GM18511 (cell line): ENCODE measurements at regions not wholly inside any gene's neighbourhood (a gene's known extent, or its start where the extent isn't known, plus 50 kb on each side); places are given as distances from the start of the nearest gene placed in this dataset.
"Not testable (repeated sequence)": the region's sequence is repeated elsewhere in the genome, so short reads cannot be mapped to it uniquely, and the experiment has no call there.

Experiments used
- ATAC-seq: cut with Tn5 transposase; IDR thresholded peaks from one replicate; pipeline ENCODE4 v1.9.1; 2021; ENCODE audit warnings: mild to moderate bottlenecking, moderate library complexity; ENCODE audit not compliant: unreplicated experiment

DNA sequence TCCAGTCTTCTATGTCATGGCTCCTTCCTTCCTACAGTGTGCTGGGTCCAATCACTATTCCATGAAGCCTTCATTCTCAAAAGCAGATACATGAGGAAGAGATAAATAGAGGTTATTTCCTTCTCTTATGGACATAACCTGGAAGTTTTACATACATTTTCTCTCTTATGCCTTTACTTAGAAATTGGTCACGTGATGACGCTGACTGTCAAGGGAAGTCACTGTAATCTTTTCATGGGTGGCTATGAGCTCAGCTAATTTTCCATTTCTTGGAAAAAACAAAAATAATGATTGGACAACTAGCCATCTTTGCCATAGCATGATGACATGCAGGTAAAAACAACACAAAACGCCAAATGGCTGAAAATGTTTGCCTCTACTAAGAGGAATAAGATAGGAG lies 151.6 kb upstream of the PRSS16 start:
- ATAC-seq = no peak

DNA sequence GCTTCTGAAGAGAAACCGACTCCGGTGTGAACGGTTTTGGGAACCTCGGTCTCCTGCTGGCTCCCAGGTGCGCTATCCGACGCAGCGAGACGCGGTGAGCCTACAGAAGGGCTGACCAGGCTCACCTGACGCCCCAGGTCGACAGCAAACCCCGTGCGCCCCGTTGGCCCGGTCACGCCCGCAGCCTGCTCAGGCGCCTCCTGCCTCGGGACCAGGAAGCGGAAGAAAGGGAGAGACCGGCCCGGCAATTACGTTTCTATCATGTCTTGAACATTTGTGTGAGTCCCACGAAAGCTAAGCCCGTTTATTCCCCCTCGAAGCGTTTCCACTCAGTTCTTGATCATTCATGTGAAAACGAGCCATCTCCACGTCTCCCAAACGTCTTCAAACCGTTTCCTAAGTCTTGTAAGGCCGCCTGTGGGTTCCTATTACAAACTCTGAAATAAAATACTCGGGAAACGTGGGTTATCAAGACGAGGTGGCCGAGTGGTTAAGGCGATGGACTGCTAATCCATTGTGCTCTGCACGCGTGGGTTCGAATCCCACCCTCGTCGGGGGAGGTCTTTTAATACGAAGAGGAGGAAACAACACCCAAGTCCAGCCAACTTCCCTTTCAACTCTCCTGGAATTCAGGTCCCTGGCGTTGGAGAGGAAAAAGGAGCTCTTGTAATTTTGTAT lies 150.5 kb upstream of the PRSS16 start:
- no peak for ATAC-seq

- no peak for ATAC-seq
Measured at GRCh38 chr6:27098956-27099355, 148.5 kb upstream of the PRSS16 start.

DNA sequence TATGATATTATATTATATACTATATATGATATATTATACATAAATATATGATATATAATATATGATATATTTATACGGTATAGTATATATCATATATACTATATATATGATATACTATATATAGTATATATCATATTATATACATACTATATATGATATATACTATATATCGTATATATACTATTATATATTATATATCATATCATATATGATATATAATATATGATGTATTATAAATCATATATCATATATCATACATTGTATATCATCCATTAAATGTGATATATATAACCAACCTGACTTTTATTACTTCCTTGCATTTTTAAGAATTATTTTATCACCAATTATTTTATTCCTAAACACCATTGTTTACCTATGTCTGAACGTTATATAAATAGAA lies 146.6 kb upstream of the PRSS16 start:
- no peak for ATAC-seq

DNA sequence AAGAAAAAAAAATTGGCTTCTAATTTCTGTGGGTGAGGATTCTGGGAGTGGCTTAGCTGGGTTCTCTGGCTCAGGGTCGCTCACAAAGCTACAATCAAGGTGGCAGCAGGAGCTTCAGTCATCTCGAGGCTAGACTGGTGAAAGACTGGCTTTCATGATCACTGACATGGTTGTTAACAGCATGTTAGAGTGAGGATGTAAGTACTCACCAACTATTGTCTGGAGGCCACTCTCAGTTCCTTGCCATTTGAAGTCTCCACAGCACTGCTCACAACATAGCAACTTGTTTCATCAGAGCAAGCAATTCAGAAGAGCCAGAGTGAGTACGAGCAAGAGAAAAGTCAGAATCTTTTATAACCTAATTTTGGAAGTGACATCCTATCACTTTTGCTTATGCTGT lies 145.7 kb upstream of the PRSS16 start:
- no peak for ATAC-seq

DNA sequence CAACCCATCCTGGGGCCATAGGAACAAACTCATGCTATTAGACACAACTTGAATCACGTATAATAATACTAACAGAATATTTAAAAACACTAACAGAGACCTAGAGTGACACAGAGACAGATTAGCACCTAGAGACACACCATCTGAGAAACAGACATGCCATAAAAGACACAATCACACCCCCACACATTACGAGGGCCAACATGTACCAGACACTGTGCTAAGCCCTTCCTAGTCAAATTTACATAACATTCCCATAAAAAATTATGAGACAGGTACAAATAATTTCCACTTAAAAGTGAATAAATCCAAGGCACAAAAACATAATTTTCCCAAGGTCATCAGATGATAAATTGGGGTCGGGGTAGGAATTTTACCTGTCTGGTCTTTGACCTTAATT lies 141.1 kb upstream of the PRSS16 start:
- ATAC-seq = no peak

DNA sequence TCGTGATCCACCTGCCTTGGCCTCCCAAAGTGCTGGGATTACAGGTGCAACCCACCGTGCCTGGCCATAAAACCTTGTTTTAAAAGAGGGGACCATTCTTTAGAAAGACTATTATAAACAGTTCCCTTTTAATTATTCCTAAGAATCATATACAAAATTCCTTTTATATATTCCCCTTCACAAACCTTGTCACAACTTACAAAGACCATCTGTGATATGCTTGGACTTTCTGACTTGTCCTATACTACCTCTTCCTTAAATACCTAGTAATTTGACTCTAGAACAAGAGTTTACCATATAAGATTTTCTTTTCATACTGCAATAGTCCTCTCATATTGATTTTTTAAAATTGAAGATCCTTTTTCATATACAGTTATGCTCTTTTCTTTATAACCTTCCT lies 135.8 kb upstream of the PRSS16 start:
- no peak for ATAC-seq

DNA sequence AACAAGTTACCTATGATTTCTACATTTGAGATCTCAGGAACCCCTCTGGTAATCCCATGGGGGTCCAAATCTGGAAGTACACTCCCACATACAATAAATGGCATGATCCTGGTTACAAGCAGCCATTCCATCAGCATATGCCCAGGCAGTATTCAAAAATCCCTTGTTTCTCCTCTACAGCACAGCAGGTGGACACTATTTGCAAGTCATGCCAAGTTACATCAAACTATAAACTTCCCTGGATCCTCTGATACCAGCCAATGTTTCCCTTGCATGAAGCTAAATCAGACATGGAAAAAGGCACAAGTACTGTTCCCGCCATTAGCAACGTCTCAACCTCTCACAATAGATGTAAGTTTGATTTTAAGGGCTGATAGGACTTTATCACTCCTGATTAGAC lies 134.5 kb upstream of the PRSS16 start:
- ATAC-seq = no peak

GRCh38 chr6:27119329-27119728 lies 128.2 kb upstream of the PRSS16 start:
- ATAC-seq = no peak

DNA sequence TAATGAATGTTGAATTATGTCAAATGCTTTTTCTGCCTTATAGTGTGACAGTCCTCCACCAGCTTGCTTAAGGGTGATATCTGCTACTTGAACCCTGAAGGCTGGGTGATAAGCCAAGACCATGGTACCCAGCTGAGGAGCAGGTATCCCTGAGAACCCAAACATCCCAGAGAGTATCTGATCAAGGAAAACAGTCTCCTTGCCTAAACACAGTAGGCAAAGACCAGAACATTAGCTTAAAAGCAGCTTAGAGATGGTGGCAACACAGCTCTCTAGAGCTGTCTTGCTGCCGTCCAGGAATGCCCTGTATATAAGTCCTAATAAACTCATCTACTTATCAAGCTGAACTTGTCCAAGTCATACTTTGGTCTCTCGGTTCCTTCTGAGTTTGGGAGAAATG lies 127.7 kb upstream of the PRSS16 start:
- no peak for ATAC-seq

DNA sequence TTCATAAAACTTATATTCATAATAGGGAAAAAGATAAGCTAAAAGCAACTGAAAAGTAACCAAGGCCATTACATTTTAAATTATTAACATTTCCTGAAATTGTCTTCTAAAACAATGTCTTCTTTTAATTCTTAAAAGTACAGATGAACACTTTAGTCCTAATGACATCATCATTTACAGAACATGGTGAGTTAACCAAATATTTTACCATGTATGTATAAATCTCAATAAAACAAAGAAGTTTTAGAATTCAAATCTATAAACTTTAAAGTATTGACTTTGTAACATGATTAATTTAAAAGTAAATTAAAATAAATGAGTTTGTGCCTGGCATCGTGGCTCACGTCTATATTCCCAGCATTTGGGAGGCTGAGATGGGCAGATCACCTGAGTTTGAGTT lies 125.9 kb upstream of the PRSS16 start:
- no peak for ATAC-seq

- ATAC-seq = no peak
Measured at GRCh38 chr6:27124252-27124657, 123.2 kb upstream of the PRSS16 start.

- ATAC-seq = no peak
Measured at GRCh38 chr6:27126046-27126814, 121.3 kb upstream of the PRSS16 start.

DNA sequence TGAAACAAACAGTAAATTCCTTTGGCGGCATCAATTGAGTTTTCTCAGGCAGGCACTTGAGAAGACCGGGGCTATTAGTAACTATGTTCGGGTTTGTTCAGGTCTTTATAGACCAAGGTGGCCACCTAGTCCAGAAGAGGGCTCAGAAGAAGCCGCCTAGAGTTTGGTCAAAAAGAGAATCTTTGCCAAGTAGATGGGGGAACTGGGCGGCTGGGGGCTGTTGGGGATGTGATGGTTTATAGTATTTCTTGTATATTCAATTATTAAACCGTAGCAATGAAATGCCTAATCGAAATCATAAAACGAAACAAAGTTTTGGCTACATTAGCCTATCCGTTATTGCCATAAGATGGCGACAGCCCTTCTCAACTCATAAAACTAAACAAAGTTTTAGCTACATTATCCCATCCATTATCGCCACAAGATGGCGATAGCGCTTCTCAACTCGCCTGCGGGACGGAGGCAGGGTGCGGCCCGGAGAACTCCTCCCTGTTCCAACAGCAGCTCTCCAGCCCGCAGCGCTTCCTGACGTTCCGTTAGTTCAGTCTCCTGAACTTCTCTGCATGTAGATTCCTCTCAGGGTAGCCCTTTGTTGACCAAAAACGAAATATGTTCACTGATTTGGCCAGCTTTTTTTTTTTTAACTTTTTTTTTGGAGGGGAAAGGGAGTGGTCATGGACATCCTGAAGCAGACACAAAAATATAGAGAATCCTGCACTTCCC lies 120.5 kb upstream of the PRSS16 start:
- peak; percentile 69 for ATAC-seq

GRCh38 chr6:27127874-27128273 lies 119.6 kb upstream of the PRSS16 start:
- not testable (repeated sequence) for ATAC-seq

DNA sequence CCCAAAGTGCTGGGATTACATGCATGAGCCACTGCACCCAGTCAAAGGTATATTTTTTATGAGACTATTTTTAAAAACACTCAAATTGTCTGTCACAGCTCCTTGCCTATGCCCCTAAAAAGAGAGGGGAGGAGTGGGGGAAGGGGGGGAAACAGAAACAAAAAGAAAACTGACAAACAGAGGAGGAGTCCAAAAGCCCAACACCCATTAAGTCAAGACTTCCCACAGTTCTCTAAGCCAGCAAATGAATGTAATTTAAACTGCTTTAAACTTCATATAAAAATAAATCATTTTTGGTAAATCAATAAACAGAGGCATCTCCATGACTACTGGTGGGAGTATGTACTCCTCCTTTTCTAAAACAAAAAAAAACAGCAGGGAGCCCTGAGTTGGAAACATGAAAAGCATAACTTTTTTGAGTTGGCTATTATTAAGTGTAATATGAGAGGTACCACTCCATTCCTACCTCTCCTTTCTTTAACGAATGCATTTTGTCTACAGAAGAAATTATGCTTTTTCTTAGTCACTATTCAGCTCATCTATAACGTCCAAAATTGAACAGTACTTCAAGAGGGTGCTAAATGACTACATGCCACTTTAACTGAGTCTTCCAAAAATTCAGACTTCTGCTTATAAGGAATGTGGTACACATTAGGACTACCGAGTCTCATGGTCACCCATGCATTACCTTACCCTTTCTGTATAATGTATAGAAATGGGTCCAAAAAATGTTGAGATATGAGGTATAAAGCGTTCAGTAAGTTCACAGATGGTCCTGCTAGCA lies 119.0 kb upstream of the PRSS16 start:
- no peak for ATAC-seq

- no peak for ATAC-seq
Measured at GRCh38 chr6:27129095-27129815, 118.2 kb upstream of the PRSS16 start.

GRCh38 chr6:27129917-27130316 lies 117.6 kb upstream of the PRSS16 start:
- no peak for ATAC-seq

- ATAC-seq = no peak
Measured at GRCh38 chr6:27130668-27131428, 116.7 kb upstream of the PRSS16 start.

DNA sequence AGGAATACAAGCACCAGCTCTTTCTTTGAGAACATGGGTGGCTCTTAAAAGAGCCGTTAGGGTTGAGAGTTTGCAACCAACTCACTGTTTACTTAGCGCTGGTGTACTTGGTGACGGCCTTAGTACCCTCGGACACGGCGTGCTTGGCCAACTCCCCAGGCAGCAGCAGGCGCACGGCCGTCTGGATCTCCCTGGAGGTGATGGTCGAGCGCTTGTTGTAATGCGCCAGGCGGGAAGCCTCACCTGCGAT lies 115.3 kb upstream of the PRSS16 start:
- peak; percentile 6 for ATAC-seq
